H9 (cell line): ENCODE measurements at regions not wholly inside any gene's neighbourhood (a gene's known extent, or its start where the extent isn't known, plus 50 kb on each side); places are given as distances from the start of the nearest gene placed in this dataset.

Source experiments
- DNase-seq: peaks from one replicate; pipeline ENCODE4 v3.0.0-alpha.2; 2017
- H2AFZ ChIP-seq: one replicate; pipeline ENCODE4 v1.6.1; 2013; ENCODE audit warnings: mild to moderate bottlenecking, low read length, control low read depth, moderate library complexity
- H2AK5ac ChIP-seq: 2 replicates; pipeline ENCODE4 v1.6.1; 2013; ENCODE audit warnings: low read length, control low read depth, mixed read lengths; ENCODE audit not compliant: insufficient read length
- H2BK120ac ChIP-seq: one replicate; pipeline ENCODE4 v1.6.1; 2013; ENCODE audit warnings: low read depth, mild to moderate bottlenecking, low read length, control low read depth, inconsistent platforms; ENCODE audit not compliant: poor library complexity, severe bottlenecking
- H2BK12ac ChIP-seq: 2 replicates; pipeline ENCODE4 v1.6.1; 2013; ENCODE audit warnings: low read length, control low read depth, mixed read lengths, low read depth; ENCODE audit not compliant: insufficient read length
- H2BK15ac ChIP-seq: 2 replicates; pipeline ENCODE4 v1.6.1; 2013; ENCODE audit warnings: low read depth, low read length, control low read depth
- H2BK20ac ChIP-seq: one replicate; pipeline ENCODE4 v1.6.1; 2013; ENCODE audit warnings: low read depth, mild to moderate bottlenecking, low read length, control low read depth, inconsistent platforms; ENCODE audit not compliant: poor library complexity, severe bottlenecking
- H2BK5ac ChIP-seq: 2 replicates; pipeline ENCODE4 v1.6.1; 2013; ENCODE audit warnings: low read length, control low read depth, mixed read lengths; ENCODE audit not compliant: insufficient read length
- H3K14ac ChIP-seq: 2 replicates; pipeline ENCODE4 v1.6.1; 2013; ENCODE audit warnings: low read length, control low read depth; ENCODE audit not compliant: insufficient read depth
- H3K18ac ChIP-seq: 2 replicates; pipeline ENCODE4 v1.6.1; 2013; ENCODE audit warnings: low read depth, mild to moderate bottlenecking, mixed read lengths, low read length, control low read depth; ENCODE audit not compliant: insufficient read length
- H3K23ac ChIP-seq: 2 replicates; pipeline ENCODE4 v1.6.1; 2013; ENCODE audit warnings: low read length, control low read depth, mixed read lengths, low read depth; ENCODE audit not compliant: insufficient read length
- H3K23me2 ChIP-seq: 2 replicates; pipeline ENCODE4 v1.6.1; 2013; ENCODE audit warnings: low read depth, mild to moderate bottlenecking, mixed read lengths, low read length, control low read depth; ENCODE audit not compliant: insufficient read length, poor library complexity, severe bottlenecking
- H3K27ac ChIP-seq: 2 replicates; pipeline ENCODE4 v1.5.1; 2013; ENCODE audit warnings: low read length, control low read depth, mixed read lengths, low read depth; ENCODE audit not compliant: insufficient read length
- H3K27me3 ChIP-seq: 2 replicates; pipeline ENCODE4 v1.6.1; 2013; ENCODE audit warnings: low read length, control low read depth, inconsistent platforms; ENCODE audit not compliant: insufficient read depth
- H3K4ac ChIP-seq: 2 replicates; pipeline ENCODE4 v1.6.1; 2013; ENCODE audit warnings: low read depth, mild to moderate bottlenecking, control low read depth, inconsistent platforms, low read length, moderate library complexity
- H3K4me1 ChIP-seq: 2 replicates; pipeline ENCODE4 v1.6.1; 2013; ENCODE audit warnings: low read length, control low read depth, inconsistent platforms; ENCODE audit not compliant: insufficient read depth
- H3K4me2 ChIP-seq: 2 replicates; pipeline ENCODE4 v1.6.1; 2013; ENCODE audit warnings: low read length, control low read depth, mixed read lengths; ENCODE audit not compliant: insufficient read length, insufficient read depth
- H3K56ac ChIP-seq: 2 replicates; pipeline ENCODE4 v1.6.1; 2013; ENCODE audit warnings: low read depth, mild to moderate bottlenecking, mixed read lengths, low read length, control low read depth; ENCODE audit not compliant: insufficient read length
- H3K79me1 ChIP-seq: 2 replicates; pipeline ENCODE4 v1.6.1; 2013; ENCODE audit warnings: low read depth, mild to moderate bottlenecking, moderate library complexity, low read length, control low read depth, inconsistent platforms; ENCODE audit not compliant: insufficient read depth, poor library complexity, severe bottlenecking
- H3K79me2 ChIP-seq: 2 replicates; pipeline ENCODE4 v1.6.1; 2013; ENCODE audit warnings: low read length, control low read depth, inconsistent platforms; ENCODE audit not compliant: insufficient read depth
- H3K9ac ChIP-seq: 2 replicates; pipeline ENCODE4 v1.6.1; 2013; ENCODE audit warnings: low read length, control low read depth, mixed read lengths; ENCODE audit not compliant: insufficient read length; ENCODE audit errors: extremely low read depth
- H3K9me3 ChIP-seq: one replicate; pipeline ENCODE4 v1.6.1; 2013; ENCODE audit warnings: low read depth, low read length, inconsistent platforms; ENCODE audit not compliant: control insufficient read depth
- H3T11ph ChIP-seq: one replicate; pipeline ENCODE4 v1.6.1; 2013; ENCODE audit warnings: mild to moderate bottlenecking, low read length, control low read depth, inconsistent platforms
- H4K20me1 ChIP-seq: one replicate; pipeline ENCODE4 v1.6.1; 2013; ENCODE audit not compliant: control insufficient read depth, insufficient read length, insufficient read depth
- H4K5ac ChIP-seq: 2 replicates; pipeline ENCODE4 v1.6.1; 2013; ENCODE audit warnings: low read depth, mild to moderate bottlenecking, mixed read lengths, low read length, control low read depth; ENCODE audit not compliant: insufficient read length
- H4K8ac ChIP-seq: replicated peaks from 2 replicates; pipeline ENCODE4 v1.6.1; 2013; ENCODE audit warnings: low read length, control low read depth, mixed read lengths, low read depth; ENCODE audit not compliant: insufficient read length
- H4K91ac ChIP-seq: 2 replicates; pipeline ENCODE4 v1.6.1; 2013; ENCODE audit warnings: low read depth, mild to moderate bottlenecking, moderate library complexity, mixed read lengths, low read length, control low read depth; ENCODE audit not compliant: insufficient read length
- H3K27ac Mint-ChIP-seq, 3 experiments: 2 replicates in 2 of 3; 3 replicates in 1 of 3; pipeline ENCODE4 v1.8.0; 2020 to 2021; ENCODE audit warnings: mixed read lengths in 3 of 3, mild to moderate bottlenecking in 1 of 3, moderate library complexity in 1 of 3
- H3K27me3 Mint-ChIP-seq: 2 replicates; pipeline ENCODE4 v1.8.0; 2021; ENCODE audit warnings: low read depth, mild to moderate bottlenecking, moderate library complexity, mixed read lengths
- H3K36me3 Mint-ChIP-seq, 3 experiments: 2 replicates in 2 of 3; 3 replicates in 1 of 3; pipeline ENCODE4 v1.8.0; 2020 to 2021; ENCODE audit warnings: low read depth in 3 of 3, mixed read lengths in 3 of 3; ENCODE audit not compliant: insufficient read depth in 1 of 3
- H3K4me1 Mint-ChIP-seq, 2 experiments: 2 replicates each; pipeline ENCODE4 v1.8.0; 2020; ENCODE audit warnings: mixed read lengths in 2 of 2
- H3K4me3 Mint-ChIP-seq, 2 experiments: 2 replicates in 1 of 2; 3 replicates in 1 of 2; pipeline ENCODE4 v1.8.0; 2020 to 2021; ENCODE audit warnings: mild to moderate bottlenecking in 2 of 2, mixed read lengths in 2 of 2, moderate library complexity in 1 of 2
- H3K9me3 Mint-ChIP-seq, 2 experiments: 2 replicates in 1 of 2; 3 replicates in 1 of 2; pipeline ENCODE4 v1.8.0; 2020; ENCODE audit warnings: mild to moderate bottlenecking in 2 of 2, mixed read lengths in 2 of 2, moderate library complexity in 1 of 2
- CTCF ChIP-seq: fragments of 200-600 bp; sonication (generic); conservative IDR thresholded peaks from 3 replicates; pipeline ENCODE4 v1.8.0; 2021; ENCODE audit warnings: antibody characterized with exemption, mild to moderate bottlenecking
- WGBS: extraction: QIAGEN DNeasy Blood & Tissue Kit; methylation state at CpG from one replicate; pipeline ENCODE4 v1.1.7; 2013; ENCODE audit warnings: missing lambda C conversion rate, low lambda C conversion rate, mixed read lengths; ENCODE audit not compliant: insufficient read length; ENCODE audit errors: extremely low coverage; 5-methylcytosine and 5-hydroxymethylcytosine counted together

- Mint-ChIP-seq H3K9me3 (no peaks in the 10 kb centered on the region), H3K27me3 (no peaks in the 10 kb centered on the region), H3K4me1 (peaks cover 0 to 3% of the 10 kb centered on the region in 2 experiments; a peak in 2 of 4 replicates), H3K36me3 (no peaks in the 10 kb centered on the region), H3K4me3 (no peak overlapping the region), H3K27ac (no peak overlapping the region)
- no peak for DNase-seq
- no peak overlapping the region for H4K5ac ChIP-seq
- no peaks in the 10 kb centered on the region for H3K79me1 ChIP-seq
- no peaks in the 10 kb centered on the region for H3K27me3 ChIP-seq
- no peaks in the 10 kb centered on the region for H3K23me2 ChIP-seq
- no peak overlapping the region for H3K9ac ChIP-seq
- WGBS: no CpG with 5 or more reads among the region's 2 CpGs
- no peaks in the 10 kb centered on the region; the same call in 1 of the 2 replicates for H3K4me1 ChIP-seq
- H3K9me3 ChIP-seq: no peaks in the 10 kb centered on the region
- H2BK12ac ChIP-seq: no peak overlapping the region
- H3K79me2 ChIP-seq: no peaks in the 10 kb centered on the region
- H3K14ac ChIP-seq: no peak overlapping the region
- TF ChIP-seq CTCF: no peak
- no peak overlapping the region for H4K91ac ChIP-seq
- no peak overlapping the region for H3K23ac ChIP-seq
- H3K4me2 ChIP-seq: no peak overlapping the region
- no peak overlapping the region for H3K18ac ChIP-seq
- H3K56ac ChIP-seq: no peak overlapping the region
- no peak overlapping the region for H2AFZ ChIP-seq
- H2BK20ac ChIP-seq: no peak overlapping the region
- no peak overlapping the region for H2BK15ac ChIP-seq
- H4K20me1 ChIP-seq: no peaks in the 10 kb centered on the region
- H3T11ph ChIP-seq: no peak overlapping the region
- no peak overlapping the region for H4K8ac ChIP-seq
- no peak overlapping the region for H3K4ac ChIP-seq
- no peak overlapping the region for H3K27ac ChIP-seq
- H2AK5ac ChIP-seq: no peak overlapping the region
- no peak overlapping the region for H2BK120ac ChIP-seq
- no peak overlapping the region for H2BK5ac ChIP-seq
Measured at GRCh38 chr4:138034871-138035270, 207.3 kb downstream of the SLC7A11 start.
